DMS153 treated with DMSO at 0.1 percent for 48 hours (cell line): ENCODE measurements at regions not wholly inside any gene's neighbourhood (a gene's known extent, or its start where the extent isn't known, plus 50 kb on each side); places are given as distances from the start of the nearest gene placed in this dataset.
A peak's percentile ranks its signal among the peaks of the same experiment; 100 is the strongest.
"Not testable (repeated sequence)": the region's sequence is repeated elsewhere in the genome, so short reads cannot be mapped to it uniquely, and the experiment has no call there.

Experiments
- DNase-seq: peaks from one replicate; lab custom pipeline; 2025; ENCODE audit not compliant: unreplicated experiment; lab: John Stamatoyannopoulos, UW

DNA sequence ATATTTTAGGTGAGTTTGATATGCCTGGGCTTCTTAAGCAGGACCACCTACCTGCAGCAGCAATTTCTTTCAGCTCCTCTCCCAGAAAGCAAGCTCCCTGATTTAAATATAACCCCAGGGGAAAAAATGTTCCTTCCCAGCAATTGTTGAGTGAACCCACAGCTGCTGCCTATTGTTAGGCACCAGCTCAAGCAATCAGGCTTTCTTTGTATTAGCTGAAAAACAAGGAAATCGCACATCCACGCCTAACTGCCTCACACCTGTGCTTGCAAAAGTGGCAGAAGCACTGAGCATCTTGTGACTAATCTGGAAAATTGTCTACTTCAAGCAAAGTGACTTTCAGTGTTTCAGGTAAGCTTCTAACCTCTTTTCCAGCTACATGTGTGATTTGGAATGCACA, 432.2 kb downstream of the SMARCA1 start:
- peak; percentile 34 for DNase-seq

DNA sequence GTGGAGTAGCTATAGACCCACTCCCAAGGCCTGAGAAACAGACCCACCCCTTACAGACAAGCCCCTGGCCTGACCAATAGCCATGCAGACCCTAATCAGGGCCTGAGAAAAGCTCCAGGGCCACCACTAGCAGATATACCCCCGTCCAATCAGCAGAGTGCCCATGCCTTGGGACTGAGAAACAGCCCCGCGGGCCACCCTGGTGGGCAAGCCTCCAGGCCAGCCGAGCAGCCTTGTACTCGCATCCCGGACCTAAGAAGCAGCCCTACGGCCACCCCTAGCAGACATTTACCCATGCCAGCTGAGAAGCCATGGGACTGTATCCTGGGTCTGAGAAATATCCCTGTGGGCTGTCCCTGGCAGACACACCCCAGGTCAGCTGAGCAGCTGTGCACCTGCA, 436.5 kb downstream of the SMARCA1 start:
- no peak for DNase-seq

DNA sequence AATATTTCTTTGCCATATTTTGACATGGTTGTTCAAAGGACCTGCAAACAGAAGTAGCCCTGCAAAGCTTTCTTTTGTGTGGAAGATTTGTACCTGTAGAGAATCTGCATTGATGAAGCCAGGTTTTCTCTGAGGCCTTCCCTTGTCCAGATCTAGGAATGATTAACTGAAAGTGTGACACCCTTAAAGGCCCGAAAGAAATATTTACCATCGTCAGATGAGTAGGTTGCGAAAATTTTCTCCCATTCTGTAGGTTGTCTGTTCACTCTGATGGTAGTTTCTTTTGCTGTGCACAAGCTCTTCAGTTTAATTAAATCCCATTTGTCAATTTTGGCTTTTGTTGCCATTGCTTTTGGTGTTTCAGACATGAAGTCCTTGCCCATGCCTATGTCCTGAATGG, 439.0 kb downstream of the SMARCA1 start:
- DNase-seq: not testable (repeated sequence)

DNA sequence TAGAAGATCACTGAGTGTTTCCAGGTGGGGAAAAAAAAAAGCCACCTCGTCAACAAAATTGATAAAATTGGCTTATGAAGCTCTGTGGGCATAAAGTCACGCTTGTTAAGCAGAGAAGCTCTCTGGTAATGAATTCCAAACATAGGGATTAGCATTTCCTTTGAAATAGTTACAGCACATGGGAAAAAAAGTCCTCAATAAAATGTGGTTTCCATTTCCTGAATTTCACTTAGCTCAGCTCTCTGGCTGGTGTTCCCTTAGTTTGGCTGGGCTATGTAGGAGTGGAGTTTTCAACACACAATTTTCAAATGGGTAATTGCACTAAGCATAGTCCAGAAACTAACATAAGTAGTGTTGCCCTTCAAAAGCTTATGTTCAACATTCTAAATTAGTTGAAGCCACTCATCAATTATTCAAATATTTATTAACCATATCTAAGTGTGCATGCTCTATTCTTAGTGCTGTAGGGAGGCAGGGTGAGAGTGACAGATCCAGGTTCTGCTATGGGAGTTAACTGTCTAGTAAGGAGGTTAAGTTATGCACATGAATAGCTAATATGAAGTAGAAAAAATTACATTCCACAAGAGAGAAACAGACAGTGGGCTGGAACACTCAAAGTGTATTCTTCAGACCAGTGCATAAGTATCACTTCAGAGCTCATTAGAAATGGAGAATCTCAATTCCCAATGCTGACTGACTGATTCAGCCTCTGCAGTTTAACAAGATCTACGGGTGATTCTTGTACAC, 445.7 kb downstream of the SMARCA1 start:
- DNase-seq: no peak

DNA sequence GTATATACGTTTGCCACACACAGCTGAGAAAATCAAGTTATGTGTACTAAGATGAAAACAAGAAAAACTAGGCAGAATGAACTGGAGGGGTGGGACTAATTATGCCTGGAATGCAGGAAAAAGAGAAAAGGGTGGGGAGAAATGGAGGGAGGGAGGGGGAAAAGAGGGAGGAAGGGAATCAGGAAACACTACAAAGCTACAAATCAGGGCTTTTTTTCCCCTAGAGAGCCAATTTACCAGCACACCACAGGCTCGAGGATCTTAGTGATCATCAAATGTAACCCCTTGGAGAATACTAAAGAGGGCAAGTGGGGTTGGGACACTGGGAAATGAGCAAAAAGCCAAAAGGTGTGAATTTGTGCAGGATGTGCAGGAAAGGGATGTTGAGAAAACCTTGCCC, 451.9 kb downstream of the SMARCA1 start:
- DNase-seq: no peak

DNA sequence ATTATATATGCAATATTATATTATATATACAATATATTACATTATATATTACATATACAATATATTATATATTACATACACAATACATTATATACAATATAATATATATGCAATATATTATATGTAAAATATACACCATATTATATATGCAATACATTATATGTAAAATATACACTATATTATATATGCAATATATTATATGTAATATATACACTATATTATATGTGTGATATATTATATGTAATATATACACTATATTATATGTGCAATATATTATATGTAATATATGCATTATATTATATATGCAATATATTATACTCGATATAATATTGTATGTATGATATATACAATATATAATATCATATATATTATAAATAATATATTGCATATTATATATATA, 457.4 kb downstream of the SMARCA1 start:
- DNase-seq: no peak

DNA sequence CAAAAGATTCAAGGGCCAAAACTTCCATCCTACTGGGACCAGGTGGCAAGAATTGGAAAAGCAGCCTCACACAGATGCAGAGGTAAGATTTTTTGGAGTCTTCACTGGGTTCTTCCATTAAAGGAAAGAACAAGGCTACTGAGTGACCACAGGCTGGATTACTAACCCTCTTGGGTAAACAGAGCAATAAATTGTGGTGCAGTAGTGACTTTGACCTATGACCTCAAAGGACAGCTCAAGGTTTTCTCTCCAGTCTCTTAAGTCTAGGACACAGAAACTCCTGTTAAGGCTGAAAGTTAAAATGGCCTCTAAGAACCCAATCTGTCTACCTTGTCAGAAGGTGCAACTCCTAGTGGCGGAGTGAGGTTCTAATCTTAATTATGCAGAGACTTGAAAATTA, 464.9 kb downstream of the SMARCA1 start:
- DNase-seq: no peak

DNA sequence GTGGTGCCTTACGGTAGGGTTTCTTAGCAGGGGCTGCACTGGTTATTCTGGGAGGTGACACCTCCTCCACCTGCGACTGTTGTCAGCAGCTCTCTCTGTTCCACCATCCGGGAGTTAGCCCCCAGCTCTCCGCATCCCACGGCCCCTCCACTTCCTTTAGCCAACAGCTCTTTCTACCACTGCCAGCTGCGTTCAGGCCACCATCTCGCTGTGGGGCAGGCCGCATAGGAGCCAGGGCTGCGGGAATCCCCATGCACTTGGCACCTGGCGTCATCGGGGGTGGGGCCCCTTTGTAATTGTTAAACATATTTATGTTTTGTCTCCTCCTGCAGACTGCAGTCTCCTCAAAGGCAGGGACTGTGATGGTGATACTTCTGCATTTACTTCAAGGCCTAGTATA, 480.2 kb downstream of the SMARCA1 start:
- DNase-seq: no peak

DNA sequence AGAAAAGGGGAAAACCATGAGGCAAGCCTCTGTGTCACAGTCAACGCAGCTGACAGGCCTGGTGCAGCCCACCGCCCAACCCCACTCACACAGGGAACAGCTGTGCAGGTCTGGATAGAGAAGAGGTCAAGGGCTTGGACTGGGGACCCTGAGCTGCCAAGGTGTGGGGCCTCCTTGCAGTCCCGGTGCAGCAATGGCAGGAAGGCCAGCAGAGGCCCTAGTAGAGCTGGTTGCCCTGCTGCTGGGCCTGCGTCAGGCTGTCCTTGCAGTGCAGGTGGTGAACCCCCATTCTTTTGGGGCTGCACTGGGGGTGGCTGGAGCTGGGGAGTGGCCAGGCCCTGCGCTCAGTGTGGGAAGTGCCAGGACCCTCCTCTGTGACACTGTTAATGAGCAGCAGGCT, 482.0 kb downstream of the SMARCA1 start:
- DNase-seq: no peak

DNA sequence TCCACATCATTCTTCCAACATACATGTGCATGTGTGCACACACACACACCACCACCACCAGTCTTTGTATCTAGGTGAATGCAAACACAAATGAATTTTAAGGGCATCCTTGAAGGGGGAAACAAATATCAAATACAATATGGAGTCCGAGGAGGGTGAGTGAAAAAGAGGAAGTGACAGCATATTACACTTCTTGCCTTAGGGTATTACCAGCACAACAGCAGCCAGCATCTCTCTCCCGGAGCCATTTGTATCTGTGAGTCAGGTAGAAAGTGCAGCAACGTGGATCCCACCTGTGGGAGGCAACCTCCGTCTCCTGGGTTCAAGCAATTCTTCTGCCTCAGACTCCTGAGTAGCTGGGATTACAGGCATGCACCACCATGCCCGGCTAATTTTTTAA, 483.2 kb downstream of the SMARCA1 start:
- no peak for DNase-seq

DNA sequence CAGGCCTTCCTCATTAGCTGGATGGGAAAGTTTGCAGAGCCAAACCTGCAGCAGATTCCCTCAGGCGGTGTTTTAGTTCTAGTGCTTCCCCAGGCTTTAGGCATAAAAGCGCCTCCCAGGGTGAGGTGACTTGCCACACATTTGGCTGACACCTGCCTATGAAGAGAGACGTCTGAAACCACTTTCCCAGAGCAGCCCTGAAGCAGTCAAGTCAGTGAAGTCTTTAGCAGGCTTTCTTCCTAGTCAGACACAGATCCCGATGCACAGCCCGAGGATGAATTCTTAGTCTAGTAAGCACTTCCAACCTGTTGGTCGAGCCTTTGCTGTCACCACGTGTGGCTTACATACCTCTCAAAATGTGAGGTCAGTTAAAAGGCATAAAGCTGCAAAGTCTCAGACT, 484.1 kb downstream of the SMARCA1 start:
- DNase-seq: no peak

DNA sequence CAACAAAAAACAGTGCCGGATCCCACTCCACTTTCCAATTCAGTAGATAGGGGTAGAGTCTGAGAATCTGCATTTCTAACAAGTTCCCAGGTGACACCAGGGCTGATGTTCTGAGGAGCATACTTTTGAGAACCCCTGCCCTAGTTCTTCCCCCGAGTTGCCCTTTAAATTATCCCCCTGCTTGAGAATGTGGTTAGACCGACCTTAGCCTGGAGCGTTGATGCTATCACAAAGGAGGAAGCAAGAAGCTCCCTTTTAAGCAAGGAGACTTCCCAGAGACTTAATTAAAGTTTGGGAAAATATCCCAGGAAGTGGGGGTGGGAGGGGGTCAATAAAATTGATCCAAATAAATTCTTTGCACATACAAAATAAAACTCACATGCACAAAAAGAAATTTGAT, 485.9 kb downstream of the SMARCA1 start:
- DNase-seq: no peak

DNA sequence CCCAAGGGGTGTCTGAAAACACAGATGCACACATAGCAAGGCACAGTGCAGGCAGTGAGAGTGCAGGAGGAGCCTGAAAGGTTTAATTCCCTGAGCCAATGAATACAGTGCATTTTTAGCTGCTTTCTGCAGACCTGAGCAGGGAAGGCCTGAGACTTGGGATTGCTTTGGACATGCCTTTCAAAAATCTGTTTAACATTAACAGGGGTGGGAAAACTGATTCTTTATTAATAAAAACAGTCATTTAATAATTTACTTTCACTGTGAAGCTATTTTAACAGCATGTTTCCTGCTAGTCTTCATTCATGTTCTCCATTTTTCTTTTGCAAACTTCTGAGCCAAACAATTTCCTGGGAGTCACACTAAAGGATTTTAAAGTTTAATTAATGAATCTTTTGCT, 488.1 kb downstream of the SMARCA1 start:
- DNase-seq: no peak

DNA sequence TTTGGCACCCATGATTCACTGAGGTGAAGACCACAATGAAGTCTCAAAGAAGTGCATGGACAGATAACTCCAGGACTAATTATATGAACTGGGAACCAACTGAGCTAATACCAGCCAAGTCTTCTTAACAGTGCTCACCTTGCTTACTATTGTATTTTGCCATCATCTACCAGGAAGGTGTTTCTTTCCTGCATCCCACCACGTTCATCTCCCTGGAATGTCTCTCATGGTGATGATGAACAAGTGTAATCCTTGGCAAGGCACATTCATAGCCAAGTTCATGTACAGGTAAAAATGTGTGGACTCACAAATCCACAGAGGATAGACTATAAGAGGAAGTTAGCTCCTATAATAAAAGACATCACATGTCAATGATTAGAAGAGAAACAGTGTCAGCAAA, 489.1 kb downstream of the SMARCA1 start:
- DNase-seq: no peak

DNA sequence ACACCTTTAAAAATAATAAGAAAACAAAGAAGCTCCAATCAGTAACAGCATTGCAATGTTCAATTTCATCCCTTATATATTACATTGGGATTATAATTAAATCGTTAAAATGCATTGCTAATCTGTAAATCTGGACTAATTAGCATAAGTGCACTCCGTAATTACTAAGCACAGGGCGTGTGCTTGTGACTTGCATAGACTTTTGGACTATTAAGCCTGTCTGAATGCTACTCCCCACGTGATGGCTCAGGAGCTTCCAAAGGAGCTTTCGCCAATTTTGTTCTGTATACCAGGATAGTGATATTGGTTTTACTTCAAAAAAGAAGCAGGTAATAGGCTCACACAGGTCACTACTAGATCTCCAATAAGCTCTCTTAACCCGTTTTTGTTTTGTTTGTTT, 497.1 kb downstream of the SMARCA1 start:
- DNase-seq: no peak

DNA sequence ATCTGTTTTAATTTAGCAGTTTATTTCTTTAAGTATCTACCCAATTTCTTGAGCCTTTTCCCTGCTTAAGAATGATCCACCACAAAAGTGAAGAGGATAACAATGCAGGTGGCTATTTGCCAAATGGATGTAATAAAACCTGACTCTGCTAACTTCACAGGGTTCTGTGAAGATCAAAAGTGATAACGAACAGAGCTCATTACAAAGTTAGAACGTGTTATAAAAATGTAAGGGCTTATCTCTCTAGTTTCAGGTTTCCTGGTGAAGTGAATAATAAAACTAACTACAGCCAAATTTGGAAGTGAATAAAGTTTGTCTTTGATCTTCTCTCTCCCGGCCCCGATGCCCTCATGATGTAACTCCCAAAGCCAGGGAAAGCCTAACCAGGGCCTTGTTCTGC, 497.9 kb downstream of the SMARCA1 start:
- DNase-seq: no peak

DNA sequence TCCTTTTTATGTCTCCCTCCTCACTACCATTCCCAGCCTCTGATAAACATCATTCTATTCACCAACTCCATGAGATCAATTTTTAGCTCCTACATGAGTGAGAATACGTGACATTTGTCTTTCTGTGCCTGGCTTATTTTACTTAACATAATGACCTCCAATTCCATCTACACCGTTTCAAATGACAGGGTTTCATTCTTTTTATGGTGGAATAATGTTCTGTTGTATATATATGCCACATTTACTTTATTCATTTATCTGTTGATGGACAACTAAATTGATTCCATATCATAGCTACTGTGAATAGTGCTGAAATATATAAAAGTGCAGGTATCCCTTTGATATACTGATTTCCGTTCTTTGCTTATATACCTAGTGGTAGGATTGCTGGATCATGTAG, 503.9 kb downstream of the SMARCA1 start:
- no peak for DNase-seq

DNA sequence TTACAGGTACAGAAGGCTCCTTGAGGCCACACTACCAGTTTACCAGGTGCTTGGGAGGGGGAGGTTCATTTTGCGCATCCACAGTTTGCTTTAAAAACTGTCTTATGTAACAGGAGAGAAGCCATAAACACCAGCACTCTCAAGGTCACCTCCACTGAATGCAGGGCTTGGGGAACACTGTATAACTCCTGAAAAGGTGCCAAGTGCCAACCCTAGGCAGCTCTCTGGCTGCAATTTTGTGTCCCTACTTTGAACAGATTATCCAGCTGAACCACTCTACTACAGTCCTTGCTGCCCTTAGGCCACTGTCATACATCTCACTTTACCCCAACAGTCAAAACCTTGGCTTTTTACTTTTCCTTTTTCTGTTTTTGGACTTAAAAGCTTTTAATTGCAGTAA, 507.9 kb downstream of the SMARCA1 start:
- no peak for DNase-seq

DNA sequence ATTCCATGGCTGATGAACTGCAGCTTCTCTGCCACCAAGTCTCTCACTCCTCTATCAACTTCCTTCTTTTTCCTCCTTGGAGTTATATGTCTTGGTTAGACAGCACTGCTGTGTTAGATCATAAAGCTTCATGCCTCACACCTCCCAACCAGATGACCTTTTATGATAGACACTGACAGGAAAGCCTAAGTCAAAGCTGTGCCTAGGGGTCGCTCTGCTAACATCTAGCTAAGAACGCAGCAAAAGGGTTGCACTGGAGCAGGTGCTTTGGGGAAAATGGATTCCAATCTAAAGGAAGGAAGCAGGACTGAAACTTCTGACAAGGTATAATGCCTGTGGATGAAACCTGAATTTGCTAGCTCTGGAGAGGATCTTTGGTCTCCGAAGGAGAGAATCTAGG, 509.7 kb downstream of the SMARCA1 start:
- no peak for DNase-seq

DNA sequence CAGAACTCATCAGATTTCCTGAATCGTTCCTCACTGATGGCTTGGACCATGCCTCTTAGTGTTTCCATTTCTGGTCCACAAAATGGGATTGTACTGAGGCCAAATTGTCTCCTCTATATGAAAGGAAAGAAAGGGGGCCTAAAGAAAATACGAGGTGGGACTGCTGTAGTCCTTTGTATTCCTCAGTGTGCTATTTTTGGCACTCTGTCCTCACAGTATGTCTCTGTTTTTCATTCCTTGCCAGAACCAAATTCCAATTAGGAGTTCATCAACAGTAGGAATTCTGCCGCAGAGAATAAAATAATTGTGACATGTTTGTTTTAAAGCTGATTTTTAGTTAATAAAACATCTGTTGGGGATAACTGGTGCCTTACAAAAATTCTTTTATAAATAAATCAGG, 515.7 kb downstream of the SMARCA1 start:
- DNase-seq: no peak

DNA sequence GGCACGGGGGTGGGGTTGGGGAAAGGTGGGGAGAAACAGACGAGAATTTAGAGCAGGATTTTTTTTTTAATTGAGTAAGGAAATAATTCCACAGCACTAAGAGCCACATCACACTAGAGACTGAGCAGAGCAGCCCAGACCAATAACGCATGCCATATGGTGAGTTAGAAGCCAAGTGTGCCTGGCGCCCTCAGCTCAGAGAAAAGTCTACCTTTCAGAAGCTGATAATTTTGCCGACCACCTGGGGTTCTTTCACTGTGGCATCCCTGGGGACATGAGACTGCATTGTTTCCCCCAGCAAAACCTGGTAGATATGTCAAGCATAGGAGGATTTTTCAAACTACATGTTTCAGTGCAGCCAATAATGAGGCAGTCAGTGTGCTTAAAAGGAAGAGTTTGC, 516.8 kb downstream of the SMARCA1 start:
- no peak for DNase-seq

DNA sequence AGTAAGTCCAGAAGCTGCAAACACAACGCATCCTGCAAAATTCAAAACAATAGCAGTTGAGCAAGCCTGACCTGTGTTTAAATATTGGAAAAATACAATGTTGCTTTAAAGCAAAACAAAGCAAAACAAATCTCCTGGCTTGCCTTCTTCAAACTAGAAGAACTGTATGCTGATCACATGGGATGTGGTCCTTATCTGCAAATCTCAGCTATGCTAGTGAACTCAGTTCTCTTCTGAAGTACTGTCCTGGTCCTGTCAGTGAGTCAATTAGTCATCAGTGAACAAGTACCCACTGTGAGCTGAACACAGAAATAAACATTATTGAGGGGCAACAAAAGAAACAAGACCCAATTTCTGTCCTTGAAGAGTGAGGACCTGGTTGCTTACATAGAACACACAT, 522.5 kb downstream of the SMARCA1 start:
- no peak for DNase-seq

DNA sequence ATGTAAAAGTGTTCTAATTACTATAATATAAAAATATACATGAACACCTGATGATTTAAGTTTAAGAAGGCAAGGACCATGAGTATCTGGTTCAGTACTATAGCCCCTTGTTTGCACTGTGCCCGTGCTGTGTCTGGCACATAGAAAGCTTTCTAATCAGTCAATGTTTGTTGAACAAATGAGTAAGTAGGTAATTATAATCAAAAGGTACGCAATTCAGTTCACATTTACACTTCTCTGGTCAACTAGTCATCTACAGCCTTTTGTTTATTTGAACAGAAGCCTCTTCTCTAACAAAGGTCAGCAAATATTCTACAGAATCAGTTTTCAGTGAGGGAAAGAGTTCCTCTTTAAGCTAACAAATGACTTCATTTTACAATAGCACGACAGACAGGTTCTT, 523.3 kb downstream of the SMARCA1 start:
- peak; percentile 97 for DNase-seq
